ENCODE measurements at regions not wholly inside any gene's neighbourhood (a gene's known extent, or its start where the extent isn't known, plus 50 kb on each side); places are given as distances from the start of the nearest gene placed in this dataset.

- H3K9me3 ChIP-seq (ENCODE audit: low read length) = no peaks in the 10 kb centered on the region
- H3K9me2 ChIP-seq (ENCODE audit: low read depth, low read length) = no peaks in the 10 kb centered on the region
- H3K27ac ChIP-seq (ENCODE audit: low read depth, low read length, poor library complexity, severe bottlenecking) = no peak overlapping the region
- no peak overlapping the region for H3K9ac ChIP-seq (ENCODE audit: low read length)
- H3K4me3 ChIP-seq (ENCODE audit: low read depth, low read length, poor library complexity, severe bottlenecking) = no peak overlapping the region
- H3K27me3 ChIP-seq (ENCODE audit: insufficient read depth, low read length) = no peaks in the 10 kb centered on the region
- no peaks in the 10 kb centered on the region for H3K36me3 ChIP-seq (ENCODE audit: insufficient read depth, low read length)
- TF ChIP-seq CTCF (IDR thresholded peaks at IDR 0.05; ENCODE audit: low read length) (no peak), EZH2 (IDR thresholded peaks at IDR 0.05; ENCODE audit: borderline replicate concordance, low read length) (no peak)
- H3K79me2 ChIP-seq (ENCODE audit: insufficient read depth, low read length) = no peaks in the 10 kb centered on the region
- H3K4me1 ChIP-seq (ENCODE audit: insufficient read depth, low read length, severe bottlenecking) = no peaks in the 10 kb centered on the region
- no peak overlapping the region for H3K4me2 ChIP-seq (ENCODE audit: low read length)
- no peaks in the 10 kb centered on the region for H3F3A ChIP-seq (ENCODE audit: insufficient read depth, low read length)
- H2AFZ ChIP-seq (ENCODE audit: low read length) = no peak overlapping the region
- H4K20me1 ChIP-seq (ENCODE audit: insufficient read depth, low read length) = no peaks in the 10 kb centered on the region
Measured at GRCh38 chr1:182147951-182148350, 86.4 kb upstream of the ZNF648 start.

- H3K27ac ChIP-seq (ENCODE audit: low read depth, low read length, poor library complexity, severe bottlenecking) = no peak overlapping the region
- no peaks in the 10 kb centered on the region for H3K4me1 ChIP-seq (ENCODE audit: insufficient read depth, low read length, severe bottlenecking)
Measured at GRCh38 chr1:182147136-182147820, 85.8 kb upstream of the ZNF648 start.

GRCh38 chr1:182146286-182146685, 84.8 kb upstream of the ZNF648 start:
- no peaks in the 10 kb centered on the region for H3F3A ChIP-seq (ENCODE audit: insufficient read depth, low read length)
- H4K20me1 ChIP-seq (ENCODE audit: insufficient read depth, low read length) = no peaks in the 10 kb centered on the region
- H3K4me3 ChIP-seq (ENCODE audit: low read depth, low read length, poor library complexity, severe bottlenecking) = no peak overlapping the region
- no peak overlapping the region for H3K27ac ChIP-seq (ENCODE audit: low read depth, low read length, poor library complexity, severe bottlenecking)
- H3K9me2 ChIP-seq (ENCODE audit: low read depth, low read length) = no peaks in the 10 kb centered on the region
- H3K9me3 ChIP-seq (ENCODE audit: low read length) = no peaks in the 10 kb centered on the region
- H3K9ac ChIP-seq (ENCODE audit: low read length) = no peak overlapping the region
- H3K79me2 ChIP-seq (ENCODE audit: insufficient read depth, low read length) = no peaks in the 10 kb centered on the region
- no peak overlapping the region for H2AFZ ChIP-seq (ENCODE audit: low read length)
- TF ChIP-seq EZH2 (IDR thresholded peaks at IDR 0.05; ENCODE audit: borderline replicate concordance, low read length) = no peak
- TF ChIP-seq CTCF (IDR thresholded peaks at IDR 0.05; ENCODE audit: low read length) = no peak
- H3K4me1 ChIP-seq (ENCODE audit: insufficient read depth, low read length, severe bottlenecking) = no peaks in the 10 kb centered on the region
- no peak overlapping the region for H3K4me2 ChIP-seq (ENCODE audit: low read length)
- no peaks in the 10 kb centered on the region for H3K36me3 ChIP-seq (ENCODE audit: insufficient read depth, low read length)
- no peaks in the 10 kb centered on the region for H3K27me3 ChIP-seq (ENCODE audit: insufficient read depth, low read length)

More at GRCh38 chr1:182147136-182147820, 85.8 kb upstream of the ZNF648 start:
- Histone ChIP-seq H3K9me2 (ENCODE audit: low read depth, low read length) (no peaks in the 10 kb centered on the region), H3K9ac (ENCODE audit: low read length) (no peak overlapping the region), H3K9me3 (ENCODE audit: low read length) (no peaks in the 10 kb centered on the region), H3K36me3 (ENCODE audit: insufficient read depth, low read length) (no peaks in the 10 kb centered on the region), H3K4me2 (ENCODE audit: low read length) (no peak overlapping the region), H2AFZ (ENCODE audit: low read length) (no peak overlapping the region), H3K79me2 (ENCODE audit: insufficient read depth, low read length) (no peaks in the 10 kb centered on the region), H3K27me3 (ENCODE audit: insufficient read depth, low read length) (no peaks in the 10 kb centered on the region), H3F3A (ENCODE audit: insufficient read depth, low read length) (no peaks in the 10 kb centered on the region), H4K20me1 (ENCODE audit: insufficient read depth, low read length) (no peaks in the 10 kb centered on the region), H3K4me3 (ENCODE audit: low read depth, low read length, poor library complexity, severe bottlenecking) (no peak overlapping the region)
- TF ChIP-seq EZH2 (IDR thresholded peaks at IDR 0.05; ENCODE audit: borderline replicate concordance, low read length) (no peak), CTCF (IDR thresholded peaks at IDR 0.05; ENCODE audit: low read length) (no peak)

Measured in OCI-LY1 (cell line).